ENCODE measurements at regions not wholly inside any gene's neighbourhood (a gene's known extent, or its start where the extent isn't known, plus 50 kb on each side); places are given as distances from the start of the nearest gene placed in this dataset.

- peak; percentile 53 for TF ChIP-seq CTCF (IDR thresholded peaks at IDR 0.05; ENCODE audit: insufficient read depth, low read depth, low read length)
- no peak for TF ChIP-seq EZH2 (IDR thresholded peaks at IDR 0.05; ENCODE audit: insufficient read depth, low read length)
Measured at GRCh38 chr5:106121972-106122605, 1548.6 kb downstream of the EFNA5 start.

All from astrocyte (in vitro differentiated cells and primary cell).